ENCODE measurements at regions not wholly inside any gene's neighbourhood (a gene's known extent, or its start where the extent isn't known, plus 50 kb on each side); places are given as distances from the start of the nearest gene placed in this dataset.

GRCh38 chr6:7669742-7670141 is 56.2 kb upstream of the BMP6 start:
- no peak overlapping the region for H3K4me3 ChIP-seq (replicated peaks in 1 of 3; ENCODE audit: low read depth in 2 of 3, low read length in 3 of 3)
- H4K20me1 ChIP-seq (ENCODE audit: insufficient read depth, low read length), result no peaks in the 10 kb centered on the region
- no peak overlapping the region for H3K4me2 ChIP-seq (replicated peaks; ENCODE audit: extremely low read depth, low read length, poor library complexity, severe bottlenecking)
- no peaks in the 10 kb centered on the region for H3K79me2 ChIP-seq (ENCODE audit: insufficient read depth, low read length)
- no peak overlapping the region for H2AFZ ChIP-seq (ENCODE audit: insufficient read depth, low read depth, low read length, poor library complexity, severe bottlenecking)
- no peaks in the 10 kb centered on the region for H3K9me3 ChIP-seq (replicated peaks in 1 of 2; ENCODE audit: control insufficient read depth in 1 of 2, insufficient read depth in 1 of 2, low read length in 2 of 2)
- H3K27ac Mint-ChIP-seq, result peak overlapping the region in 1 of 7 donors; percentile 57
- H3K4me3 Mint-ChIP-seq, result no peak overlapping the region
- H3K27me3 Mint-ChIP-seq (ENCODE audit: low read depth in 3 of 3), result peaks cover 2 to 8% (median 3%) of the 10 kb centered on the region in 3 donors
- intact Hi-C loops (cut with micrococcal nuclease), result no loop called here
- no peak overlapping the region for H3K27ac ChIP-seq (ENCODE audit: low read depth in 1 of 2, low read length in 2 of 2)
- no peaks in the 10 kb centered on the region for H3K36me3 Mint-ChIP-seq
- WGBS (ENCODE audit: insufficient coverage), result no CpG with 5 or more reads among the region's 4 CpGs
- H3K9me3 Mint-ChIP-seq, result peaks cover 0 to 1% (median 0%) of the 10 kb centered on the region in 7 donors
- TF ChIP-seq, protein P1, sequence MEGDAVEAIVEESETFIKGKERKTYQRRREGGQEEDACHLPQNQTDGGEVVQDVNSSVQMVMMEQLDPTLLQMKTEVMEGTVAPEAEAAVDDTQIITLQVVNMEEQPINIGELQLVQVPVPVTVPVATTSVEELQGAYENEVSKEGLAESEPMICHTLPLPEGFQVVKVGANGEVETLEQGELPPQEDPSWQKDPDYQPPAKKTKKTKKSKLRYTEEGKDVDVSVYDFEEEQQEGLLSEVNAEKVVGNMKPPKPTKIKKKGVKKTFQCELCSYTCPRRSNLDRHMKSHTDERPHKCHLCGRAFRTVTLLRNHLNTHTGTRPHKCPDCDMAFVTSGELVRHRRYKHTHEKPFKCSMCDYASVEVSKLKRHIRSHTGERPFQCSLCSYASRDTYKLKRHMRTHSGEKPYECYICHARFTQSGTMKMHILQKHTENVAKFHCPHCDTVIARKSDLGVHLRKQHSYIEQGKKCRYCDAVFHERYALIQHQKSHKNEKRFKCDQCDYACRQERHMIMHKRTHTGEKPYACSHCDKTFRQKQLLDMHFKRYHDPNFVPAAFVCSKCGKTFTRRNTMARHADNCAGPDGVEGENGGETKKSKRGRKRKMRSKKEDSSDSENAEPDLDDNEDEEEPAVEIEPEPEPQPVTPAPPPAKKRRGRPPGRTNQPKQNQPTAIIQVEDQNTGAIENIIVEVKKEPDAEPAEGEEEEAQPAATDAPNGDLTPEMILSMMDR (IDR thresholded peaks at IDR 0.05), result no peak
- H3K9ac ChIP-seq (ENCODE audit: insufficient read depth, low read length, poor library complexity, severe bottlenecking), result no peak overlapping the region
- no peak for DNase-seq
- peaks cover 3% of the 10 kb centered on the region for H3K4me1 Mint-ChIP-seq
- H3K4me1 ChIP-seq (ENCODE audit: control insufficient read depth in 1 of 2, insufficient read depth in 2 of 2, low read length in 2 of 2), result no peaks in the 10 kb centered on the region
- no peaks in the 10 kb centered on the region for H3K36me3 ChIP-seq (replicated peaks in 1 of 2; ENCODE audit: control insufficient read depth in 1 of 2, insufficient read depth in 2 of 2, low read length in 2 of 2)
- no peaks in the 10 kb centered on the region for H3K27me3 ChIP-seq (ENCODE audit: control insufficient read depth in 2 of 2, insufficient read depth in 2 of 2, low read length in 2 of 2)

DNA sequence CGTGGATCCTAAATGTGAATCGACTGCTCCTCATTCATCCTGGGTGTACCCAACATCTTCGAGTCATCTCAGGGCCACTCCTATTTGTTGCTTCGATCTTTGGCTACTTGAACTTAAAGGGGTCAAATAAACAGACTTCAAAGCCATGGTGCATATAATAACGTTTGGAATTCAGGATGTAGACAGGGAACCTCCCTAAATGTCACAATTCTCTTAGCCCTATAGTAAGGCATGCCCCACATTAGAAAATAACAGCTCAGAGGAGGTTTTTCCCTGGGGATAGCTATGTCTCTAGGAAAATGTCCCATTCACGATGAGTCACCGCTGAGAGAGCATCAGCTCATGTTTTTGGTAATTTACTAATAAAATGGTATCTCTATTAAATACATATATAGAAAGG is 54.8 kb upstream of the BMP6 start:
- H3K27me3 Mint-ChIP-seq (ENCODE audit: low read depth in 3 of 3), result peaks cover 2 to 8% (median 3%) of the 10 kb centered on the region in 3 donors
- Histone ChIP-seq H3K9ac (ENCODE audit: insufficient read depth, low read length, poor library complexity, severe bottlenecking) (no peak overlapping the region), H3K9me3 (replicated peaks in 1 of 2; ENCODE audit: control insufficient read depth in 1 of 2, insufficient read depth in 1 of 2, low read length in 2 of 2) (no peaks in the 10 kb centered on the region), H3K79me2 (ENCODE audit: insufficient read depth, low read length) (no peaks in the 10 kb centered on the region), H3K4me3 (replicated peaks in 1 of 3; ENCODE audit: low read depth in 2 of 3, low read length in 3 of 3) (no peak overlapping the region), H3K27ac (ENCODE audit: low read depth in 1 of 2, low read length in 2 of 2) (no peak overlapping the region), H2AFZ (ENCODE audit: insufficient read depth, low read depth, low read length, poor library complexity, severe bottlenecking) (no peak overlapping the region), H3K4me1 (ENCODE audit: control insufficient read depth in 1 of 2, insufficient read depth in 2 of 2, low read length in 2 of 2) (no peaks in the 10 kb centered on the region), H3K4me2 (replicated peaks; ENCODE audit: extremely low read depth, low read length, poor library complexity, severe bottlenecking) (no peak overlapping the region), H3K36me3 (replicated peaks in 1 of 2; ENCODE audit: control insufficient read depth in 1 of 2, insufficient read depth in 2 of 2, low read length in 2 of 2) (no peaks in the 10 kb centered on the region), H4K20me1 (ENCODE audit: insufficient read depth, low read length) (no peaks in the 10 kb centered on the region), H3K27me3 (ENCODE audit: control insufficient read depth in 2 of 2, insufficient read depth in 2 of 2, low read length in 2 of 2) (no peaks in the 10 kb centered on the region)
- peaks cover 3% of the 10 kb centered on the region for H3K4me1 Mint-ChIP-seq
- H3K9me3 Mint-ChIP-seq, result peaks cover 0 to 1% (median 0%) of the 10 kb centered on the region in 7 donors
- intact Hi-C loops (cut with micrococcal nuclease), result no loop called here
- H3K36me3 Mint-ChIP-seq, result no peaks in the 10 kb centered on the region
- H3K4me3 Mint-ChIP-seq, result no peak overlapping the region
- no peak overlapping the region for H3K27ac Mint-ChIP-seq
- 100% methylated on average over 4 of the region's 7 CpGs for WGBS (ENCODE audit: insufficient coverage)
- no peak for DNase-seq
- TF ChIP-seq, protein P1 (IDR thresholded peaks at IDR 0.05), result no peak

Data from CD14-positive monocyte (primary cell).